ENCODE measurements at regions not wholly inside any gene's neighbourhood (a gene's known extent, or its start where the extent isn't known, plus 50 kb on each side); places are given as distances from the start of the nearest gene placed in this dataset.

DNA sequence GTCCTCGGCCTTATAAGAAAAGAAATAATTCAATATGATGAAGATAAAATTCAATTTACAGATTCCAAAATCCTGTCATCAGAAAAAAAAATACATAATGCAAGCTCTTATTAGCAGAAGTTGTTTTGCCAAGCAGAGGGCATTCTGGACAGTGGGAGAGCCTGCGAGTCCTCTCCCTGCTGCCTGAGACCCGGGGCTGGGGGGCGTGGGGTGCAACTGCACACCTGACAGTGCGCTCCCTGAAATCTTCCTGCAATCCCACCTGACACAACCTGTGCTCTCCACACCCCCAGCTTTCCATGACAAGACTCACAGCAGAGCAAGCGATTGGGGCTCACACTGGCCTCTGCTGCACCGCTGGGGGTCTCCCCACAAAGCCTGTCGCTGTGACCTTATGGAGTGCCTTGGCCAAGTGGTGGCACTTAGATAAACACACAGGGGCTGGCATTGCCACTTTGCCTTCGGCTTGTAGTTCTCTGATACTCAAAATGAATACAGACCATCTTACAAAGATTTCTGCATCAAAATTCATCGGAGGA, 130.3 kb upstream of the PDE10A start:
- Histone ChIP-seq H4K20me1 (ENCODE audit: insufficient read depth, low read length) (no peaks in the 10 kb centered on the region), H3K79me2 (ENCODE audit: insufficient read depth, low read length) (no peaks in the 10 kb centered on the region), H3K4me1 (ENCODE audit: insufficient read depth, low read length) (no peaks in the 10 kb centered on the region), H3K27ac (ENCODE audit: low read depth, low read length) (no peak overlapping the region), H3K9me3 (ENCODE audit: low read depth, low read length) (no peaks in the 10 kb centered on the region), H2AFZ (ENCODE audit: low read length) (no peak overlapping the region), H3K4me3 (ENCODE audit: insufficient read depth, low read length) (no peak overlapping the region), H3K4me2 (ENCODE audit: insufficient read depth, low read length) (no peak overlapping the region), H3K27me3 (ENCODE audit: insufficient read depth, low read length) (no peaks in the 10 kb centered on the region), H3K36me3 (ENCODE audit: insufficient read depth, low read length) (no peaks in the 10 kb centered on the region)
- DNase-seq (ENCODE audit: insufficient read length, low spot score, missing footprints), result no peak
- TF ChIP-seq, protein P1, sequence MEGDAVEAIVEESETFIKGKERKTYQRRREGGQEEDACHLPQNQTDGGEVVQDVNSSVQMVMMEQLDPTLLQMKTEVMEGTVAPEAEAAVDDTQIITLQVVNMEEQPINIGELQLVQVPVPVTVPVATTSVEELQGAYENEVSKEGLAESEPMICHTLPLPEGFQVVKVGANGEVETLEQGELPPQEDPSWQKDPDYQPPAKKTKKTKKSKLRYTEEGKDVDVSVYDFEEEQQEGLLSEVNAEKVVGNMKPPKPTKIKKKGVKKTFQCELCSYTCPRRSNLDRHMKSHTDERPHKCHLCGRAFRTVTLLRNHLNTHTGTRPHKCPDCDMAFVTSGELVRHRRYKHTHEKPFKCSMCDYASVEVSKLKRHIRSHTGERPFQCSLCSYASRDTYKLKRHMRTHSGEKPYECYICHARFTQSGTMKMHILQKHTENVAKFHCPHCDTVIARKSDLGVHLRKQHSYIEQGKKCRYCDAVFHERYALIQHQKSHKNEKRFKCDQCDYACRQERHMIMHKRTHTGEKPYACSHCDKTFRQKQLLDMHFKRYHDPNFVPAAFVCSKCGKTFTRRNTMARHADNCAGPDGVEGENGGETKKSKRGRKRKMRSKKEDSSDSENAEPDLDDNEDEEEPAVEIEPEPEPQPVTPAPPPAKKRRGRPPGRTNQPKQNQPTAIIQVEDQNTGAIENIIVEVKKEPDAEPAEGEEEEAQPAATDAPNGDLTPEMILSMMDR (IDR thresholded peaks at IDR 0.05; ENCODE audit: extremely low read depth, low read depth, low read length), result no peak

DNA sequence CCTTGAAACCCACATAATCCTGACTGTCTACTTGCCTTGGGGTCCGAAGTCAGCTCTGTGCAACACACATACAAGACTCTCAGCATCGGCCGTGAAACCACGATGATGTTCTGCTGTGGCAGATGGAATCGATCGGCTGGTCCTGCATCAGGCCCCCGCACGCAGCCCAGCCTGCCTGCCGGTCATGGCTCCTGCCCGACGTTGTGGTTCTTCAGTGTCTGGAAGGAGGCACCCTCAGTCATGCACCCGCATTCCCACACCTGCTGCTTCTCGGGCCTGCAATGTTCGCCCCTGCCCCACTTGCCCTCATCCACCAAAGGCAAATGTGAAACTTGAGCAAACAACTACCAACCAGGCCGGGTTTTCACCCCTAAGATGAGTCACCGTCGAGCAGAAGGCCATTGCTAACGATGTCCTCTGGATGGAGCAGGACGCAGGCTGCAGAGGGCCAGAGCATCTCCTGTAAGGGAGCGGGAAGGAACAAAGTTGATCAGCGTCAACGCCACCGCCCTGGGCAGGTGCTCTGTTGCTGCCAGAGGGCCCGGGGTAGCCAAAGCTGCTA, 128.9 kb upstream of the PDE10A start:
- no peaks in the 10 kb centered on the region for H3K36me3 ChIP-seq (ENCODE audit: insufficient read depth, low read length)
- H3K27ac ChIP-seq (ENCODE audit: low read depth, low read length), result no peak overlapping the region
- TF ChIP-seq, protein P1 (IDR thresholded peaks at IDR 0.05; ENCODE audit: extremely low read depth, low read depth, low read length), result no peak
- DNase-seq (ENCODE audit: insufficient read length, low spot score, missing footprints), result no peak
- no peaks in the 10 kb centered on the region for H3K4me1 ChIP-seq (ENCODE audit: insufficient read depth, low read length)
- H4K20me1 ChIP-seq (ENCODE audit: insufficient read depth, low read length), result no peaks in the 10 kb centered on the region
- no peaks in the 10 kb centered on the region for H3K27me3 ChIP-seq (ENCODE audit: insufficient read depth, low read length)
- no peak overlapping the region for H3K4me2 ChIP-seq (ENCODE audit: insufficient read depth, low read length)
- H2AFZ ChIP-seq (ENCODE audit: low read length), result no peak overlapping the region
- H3K9me3 ChIP-seq (ENCODE audit: low read depth, low read length), result no peaks in the 10 kb centered on the region
- no peak overlapping the region for H3K4me3 ChIP-seq (ENCODE audit: insufficient read depth, low read length)
- no peaks in the 10 kb centered on the region for H3K79me2 ChIP-seq (ENCODE audit: insufficient read depth, low read length)

DNA sequence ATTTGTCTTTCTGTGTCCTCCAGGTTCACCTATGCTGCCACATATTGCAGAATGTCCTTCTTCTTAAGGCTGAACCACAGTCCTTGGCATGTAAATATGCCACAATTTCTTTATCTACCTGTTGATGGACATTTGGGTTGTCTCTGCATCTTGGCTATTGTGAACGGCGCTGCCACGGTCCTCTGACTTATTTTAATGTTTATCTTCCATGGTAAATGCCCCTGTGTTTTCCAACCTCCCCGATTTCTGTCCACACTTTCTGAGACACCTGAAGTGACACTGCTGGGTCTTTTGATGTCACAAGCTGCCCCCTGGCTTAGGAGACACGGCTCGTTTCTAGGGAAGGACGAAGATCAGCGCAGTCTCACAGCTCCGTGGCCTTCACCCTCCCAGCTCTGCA, 128.3 kb upstream of the PDE10A start:
- no peak for DNase-seq (ENCODE audit: insufficient read length, low spot score, missing footprints)

DNA sequence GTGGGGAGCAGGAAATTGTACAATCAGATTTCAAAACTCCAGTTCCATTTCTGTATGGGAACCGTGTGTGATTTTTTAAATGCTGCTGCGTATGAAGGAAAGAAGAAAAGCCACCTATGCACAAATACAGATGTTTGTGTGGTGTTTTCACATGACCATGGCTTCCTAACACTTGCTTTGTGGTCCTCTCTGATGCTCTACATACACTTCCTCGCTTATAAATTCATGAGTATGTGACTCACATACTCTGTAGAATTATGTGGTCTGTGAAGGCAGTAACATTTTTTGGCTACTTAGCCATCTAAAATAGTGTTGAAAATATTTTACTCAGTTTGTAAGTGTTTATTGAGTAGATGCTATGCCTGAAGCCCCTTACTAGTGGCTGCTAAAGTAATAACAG, 119.8 kb upstream of the PDE10A start:
- Histone ChIP-seq H2AFZ (ENCODE audit: low read length) (no peak overlapping the region), H3K4me1 (ENCODE audit: insufficient read depth, low read length) (no peaks in the 10 kb centered on the region), H3K4me2 (ENCODE audit: insufficient read depth, low read length) (no peak overlapping the region), H3K36me3 (ENCODE audit: insufficient read depth, low read length) (no peaks in the 10 kb centered on the region), H4K20me1 (ENCODE audit: insufficient read depth, low read length) (no peaks in the 10 kb centered on the region), H3K9me3 (ENCODE audit: low read depth, low read length) (no peaks in the 10 kb centered on the region), H3K27me3 (ENCODE audit: insufficient read depth, low read length) (no peaks in the 10 kb centered on the region), H3K79me2 (ENCODE audit: insufficient read depth, low read length) (no peaks in the 10 kb centered on the region), H3K27ac (ENCODE audit: low read depth, low read length) (no peak overlapping the region), H3K4me3 (ENCODE audit: insufficient read depth, low read length) (no peak overlapping the region)
- TF ChIP-seq, protein P1 (IDR thresholded peaks at IDR 0.05; ENCODE audit: extremely low read depth, low read depth, low read length), result no peak
- DNase-seq (ENCODE audit: insufficient read length, low spot score, missing footprints), result no peak

More for the DNA sequence above, 128.3 kb upstream of the PDE10A start:
- Histone ChIP-seq H3K79me2 (ENCODE audit: insufficient read depth, low read length) (no peaks in the 10 kb centered on the region), H4K20me1 (ENCODE audit: insufficient read depth, low read length) (no peaks in the 10 kb centered on the region), H3K4me2 (ENCODE audit: insufficient read depth, low read length) (no peak overlapping the region), H3K27ac (ENCODE audit: low read depth, low read length) (no peak overlapping the region), H3K9me3 (ENCODE audit: low read depth, low read length) (no peaks in the 10 kb centered on the region), H3K4me1 (ENCODE audit: insufficient read depth, low read length) (no peaks in the 10 kb centered on the region), H3K4me3 (ENCODE audit: insufficient read depth, low read length) (no peak overlapping the region), H3K36me3 (ENCODE audit: insufficient read depth, low read length) (no peaks in the 10 kb centered on the region), H3K27me3 (ENCODE audit: insufficient read depth, low read length) (no peaks in the 10 kb centered on the region), H2AFZ (ENCODE audit: low read length) (no peak overlapping the region)
- TF ChIP-seq, protein P1 (IDR thresholded peaks at IDR 0.05; ENCODE audit: extremely low read depth, low read depth, low read length), result no peak

Measured in osteoblast (primary cell).